ENCODE measurements at regions not wholly inside any gene's neighbourhood (a gene's known extent, or its start where the extent isn't known, plus 50 kb on each side); places are given as distances from the start of the nearest gene placed in this dataset.

GRCh38 chr1:38641661-38642060, 217.9 kb downstream of the RRAGC start:
- no peak overlapping the region for H3K4me2 ChIP-seq (ENCODE audit: low read length)
- no peak overlapping the region for H3K27ac ChIP-seq (ENCODE audit: low read depth, low read length)
- no peaks in the 10 kb centered on the region for H3K36me3 ChIP-seq (ENCODE audit: control insufficient read depth in 1 of 2, insufficient read depth in 2 of 2, low read length in 2 of 2)
- no peak for TF ChIP-seq EGR1 (IDR thresholded peaks at IDR 0.05; ENCODE audit: low read depth)
- TF ChIP-seq CEBPB (IDR thresholded peaks at IDR 0.05; ENCODE audit: low read depth), result no peak
- no peaks in the 10 kb centered on the region for H3K9me3 ChIP-seq (ENCODE audit: control insufficient read depth in 1 of 2, insufficient read depth in 1 of 2, low read depth in 1 of 2, low read length in 2 of 2)
- H3K79me2 ChIP-seq (ENCODE audit: insufficient read depth, low read length), result no peaks in the 10 kb centered on the region
- H3K27me3 ChIP-seq (ENCODE audit: insufficient read depth, low read length), result peaks cover 30% of the 10 kb centered on the region
- ATAC-seq, result no peak
- ChIA-PET RAD21 (ENCODE audit: low non-redundant PET in 1 of 2, low total read pairs in 2 of 2, uncharacterized antibody in 2 of 2, unreplicated experiment in 2 of 2) (no interaction called here), CTCF (no interaction called here), POLR2A (no interaction called here)
- H2AFZ ChIP-seq (ENCODE audit: low read depth, low read length, poor library complexity, severe bottlenecking), result no peak overlapping the region
- H3K9ac ChIP-seq (ENCODE audit: low read length), result no peak overlapping the region
- intact Hi-C loops (cut with micrococcal nuclease), result no loop called here
- H3K4me3 ChIP-seq (replicated peaks in 1 of 2; ENCODE audit: low read depth in 1 of 2, low read length in 2 of 2), result no peak overlapping the region
- no peaks in the 10 kb centered on the region for H4K20me1 ChIP-seq (ENCODE audit: insufficient read depth)
- H3K4me1 ChIP-seq (ENCODE audit: control insufficient read depth in 1 of 2, insufficient read depth in 2 of 2, low read length in 2 of 2), result no peaks in the 10 kb centered on the region
- BruUV-seq (replicated peaks), result no TSS peak
- H3K9me2 ChIP-seq (ENCODE audit: insufficient read depth), result no peaks in the 10 kb centered on the region
- no peak for DNase-seq (ENCODE audit: low read depth, low spot score)

GRCh38 chr1:38640371-38640770, 219.2 kb downstream of the RRAGC start:
- DNase-seq (ENCODE audit: low read depth, low spot score) (no peak), ATAC-seq (no peak)
- Histone ChIP-seq H3K9me2 (ENCODE audit: insufficient read depth) (no peaks in the 10 kb centered on the region), H3K9me3 (ENCODE audit: control insufficient read depth in 1 of 2, insufficient read depth in 1 of 2, low read depth in 1 of 2, low read length in 2 of 2) (no peaks in the 10 kb centered on the region), H3K9ac (ENCODE audit: low read length) (no peak overlapping the region), H2AFZ (ENCODE audit: low read depth, low read length, poor library complexity, severe bottlenecking) (no peak overlapping the region), H3K4me3 (replicated peaks in 1 of 2; ENCODE audit: low read depth in 1 of 2, low read length in 2 of 2) (no peak overlapping the region), H3K36me3 (ENCODE audit: control insufficient read depth in 1 of 2, insufficient read depth in 2 of 2, low read length in 2 of 2) (no peaks in the 10 kb centered on the region), H3K27me3 (ENCODE audit: insufficient read depth, low read length) (peaks cover 39% of the 10 kb centered on the region), H3K27ac (ENCODE audit: low read depth, low read length) (no peak overlapping the region), H3K4me2 (ENCODE audit: low read length) (no peak overlapping the region), H4K20me1 (ENCODE audit: insufficient read depth) (no peaks in the 10 kb centered on the region), H3K79me2 (ENCODE audit: insufficient read depth, low read length) (no peaks in the 10 kb centered on the region), H3K4me1 (ENCODE audit: control insufficient read depth in 1 of 2, insufficient read depth in 2 of 2, low read length in 2 of 2) (no peaks in the 10 kb centered on the region)
- no peak for TF ChIP-seq MAX (IDR thresholded peaks at IDR 0.05)
- TF ChIP-seq RAD21 (IDR thresholded peaks at IDR 0.05; ENCODE audit: low read depth), result no peak
- no peak for TF ChIP-seq ZFX (IDR thresholded peaks at IDR 0.05)
- no peak for TF ChIP-seq ATF3 (IDR thresholded peaks at IDR 0.05)
- TF ChIP-seq EZH2phosphoT487 (IDR thresholded peaks at IDR 0.05; ENCODE audit: borderline replicate concordance), result no peak
- TF ChIP-seq JUND (IDR thresholded peaks at IDR 0.05), result no peak
- no peak for TF ChIP-seq ZBTB33 (IDR thresholded peaks at IDR 0.05; ENCODE audit: extremely low read depth, insufficient replicate concordance, low read length)
- TF ChIP-seq REST (IDR thresholded peaks at IDR 0.05; ENCODE audit: low read depth), result no peak
- TF ChIP-seq CTCF (IDR thresholded peaks at IDR 0.05 in 2 of 3, conservative IDR thresholded peaks at IDR 0.05 in 1 of 3; ENCODE audit: borderline replicate concordance in 1 of 3, insufficient read depth in 1 of 3, low read depth in 2 of 3, low read length in 2 of 3), result no peak
- no peak for TF ChIP-seq SP1 (IDR thresholded peaks at IDR 0.05; ENCODE audit: low read depth)
- no peak for TF ChIP-seq POLR2A (IDR thresholded peaks at IDR 0.05; ENCODE audit: borderline replicate concordance, extremely low read depth, insufficient read depth, insufficient read length)
- TF ChIP-seq ZNF274 (IDR thresholded peaks at IDR 0.05; ENCODE audit: low read depth, low read length), result no peak
- no TSS peak for BruUV-seq (replicated peaks)
- RAD21 ChIA-PET (ENCODE audit: low non-redundant PET in 1 of 2, low total read pairs in 2 of 2, uncharacterized antibody in 2 of 2, unreplicated experiment in 2 of 2), result no interaction called here
- POLR2A ChIA-PET, result no interaction called here
- intact Hi-C loops (cut with micrococcal nuclease), result no loop called here
- CTCF ChIA-PET, result no interaction called here
